ENCODE measurements at regions not wholly inside any gene's neighbourhood (a gene's known extent, or its start where the extent isn't known, plus 50 kb on each side); places are given as distances from the start of the nearest gene placed in this dataset.

DNA sequence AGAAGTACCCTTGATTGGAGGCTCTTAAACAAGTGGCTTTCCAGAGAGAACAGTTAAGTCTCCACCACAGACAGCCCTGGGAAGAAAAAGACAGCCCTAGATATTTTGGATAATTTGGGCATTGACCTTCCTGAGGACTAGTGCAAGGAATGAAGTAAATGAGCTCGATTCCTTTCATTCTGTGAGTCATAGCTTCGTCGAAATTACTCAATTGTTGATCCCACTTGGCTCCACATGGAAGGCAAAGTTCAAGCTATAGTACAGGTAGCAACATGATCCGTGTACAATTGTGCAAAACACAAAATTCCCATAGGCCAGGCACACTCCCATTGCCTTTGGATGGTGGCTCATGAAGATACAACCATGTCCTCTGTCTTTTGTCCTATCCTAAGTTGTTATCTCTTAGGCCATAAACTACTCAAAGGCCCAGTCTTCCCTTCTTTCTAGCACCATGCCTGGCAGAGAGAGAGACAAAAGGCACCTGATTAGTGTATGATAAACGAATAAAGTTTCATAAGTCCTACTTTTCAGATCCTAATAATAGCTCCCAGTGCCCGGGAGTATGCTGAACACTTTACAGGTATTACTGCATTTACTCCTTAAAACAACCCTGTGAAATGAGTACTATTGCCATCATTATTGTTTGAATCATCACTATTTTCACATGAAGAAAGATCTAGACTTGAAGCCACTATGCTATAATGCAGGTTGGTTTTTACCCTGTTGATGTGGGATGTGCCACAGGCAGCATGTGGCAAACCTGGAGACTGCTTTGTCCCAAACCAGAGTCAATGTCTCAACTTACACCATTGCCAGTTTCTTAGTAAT, 116.7 kb upstream of the RANBP3L start:
- no peaks in the 10 kb centered on the region for H3K4me1 ChIP-seq (ENCODE audit: control insufficient read depth, insufficient read depth, low read length)
- intact Hi-C loops (cut with micrococcal nuclease; ENCODE audit: unreplicated experiment) (no loop called here), in situ Hi-C loops (cut with HindIII; ENCODE audit: low pct_unique_long_range_greater_than_20kb, low sequenced_read_pairs) (no loop called here)
- H3K27me3 ChIP-seq (ENCODE audit: control insufficient read depth, insufficient read depth, low read length), result peaks cover 2% of the 10 kb centered on the region; the same call in 1 of the 2 replicates
- TF ChIP-seq SIN3A (IDR thresholded peaks at IDR 0.05; ENCODE audit: borderline replicate concordance, insufficient read depth, low read depth, low read length) (no peak), TCF7L2 (IDR thresholded peaks at IDR 0.05; ENCODE audit: low read depth, low read length) (no peak), POLR2AphosphoS5 (IDR thresholded peaks at IDR 0.05; ENCODE audit: low read depth, low read length) (no peak)
- TF ChIP-seq, protein P1, sequence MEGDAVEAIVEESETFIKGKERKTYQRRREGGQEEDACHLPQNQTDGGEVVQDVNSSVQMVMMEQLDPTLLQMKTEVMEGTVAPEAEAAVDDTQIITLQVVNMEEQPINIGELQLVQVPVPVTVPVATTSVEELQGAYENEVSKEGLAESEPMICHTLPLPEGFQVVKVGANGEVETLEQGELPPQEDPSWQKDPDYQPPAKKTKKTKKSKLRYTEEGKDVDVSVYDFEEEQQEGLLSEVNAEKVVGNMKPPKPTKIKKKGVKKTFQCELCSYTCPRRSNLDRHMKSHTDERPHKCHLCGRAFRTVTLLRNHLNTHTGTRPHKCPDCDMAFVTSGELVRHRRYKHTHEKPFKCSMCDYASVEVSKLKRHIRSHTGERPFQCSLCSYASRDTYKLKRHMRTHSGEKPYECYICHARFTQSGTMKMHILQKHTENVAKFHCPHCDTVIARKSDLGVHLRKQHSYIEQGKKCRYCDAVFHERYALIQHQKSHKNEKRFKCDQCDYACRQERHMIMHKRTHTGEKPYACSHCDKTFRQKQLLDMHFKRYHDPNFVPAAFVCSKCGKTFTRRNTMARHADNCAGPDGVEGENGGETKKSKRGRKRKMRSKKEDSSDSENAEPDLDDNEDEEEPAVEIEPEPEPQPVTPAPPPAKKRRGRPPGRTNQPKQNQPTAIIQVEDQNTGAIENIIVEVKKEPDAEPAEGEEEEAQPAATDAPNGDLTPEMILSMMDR (IDR thresholded peaks at IDR 0.05), result no peak
- TF ChIP-seq, protein P2, sequence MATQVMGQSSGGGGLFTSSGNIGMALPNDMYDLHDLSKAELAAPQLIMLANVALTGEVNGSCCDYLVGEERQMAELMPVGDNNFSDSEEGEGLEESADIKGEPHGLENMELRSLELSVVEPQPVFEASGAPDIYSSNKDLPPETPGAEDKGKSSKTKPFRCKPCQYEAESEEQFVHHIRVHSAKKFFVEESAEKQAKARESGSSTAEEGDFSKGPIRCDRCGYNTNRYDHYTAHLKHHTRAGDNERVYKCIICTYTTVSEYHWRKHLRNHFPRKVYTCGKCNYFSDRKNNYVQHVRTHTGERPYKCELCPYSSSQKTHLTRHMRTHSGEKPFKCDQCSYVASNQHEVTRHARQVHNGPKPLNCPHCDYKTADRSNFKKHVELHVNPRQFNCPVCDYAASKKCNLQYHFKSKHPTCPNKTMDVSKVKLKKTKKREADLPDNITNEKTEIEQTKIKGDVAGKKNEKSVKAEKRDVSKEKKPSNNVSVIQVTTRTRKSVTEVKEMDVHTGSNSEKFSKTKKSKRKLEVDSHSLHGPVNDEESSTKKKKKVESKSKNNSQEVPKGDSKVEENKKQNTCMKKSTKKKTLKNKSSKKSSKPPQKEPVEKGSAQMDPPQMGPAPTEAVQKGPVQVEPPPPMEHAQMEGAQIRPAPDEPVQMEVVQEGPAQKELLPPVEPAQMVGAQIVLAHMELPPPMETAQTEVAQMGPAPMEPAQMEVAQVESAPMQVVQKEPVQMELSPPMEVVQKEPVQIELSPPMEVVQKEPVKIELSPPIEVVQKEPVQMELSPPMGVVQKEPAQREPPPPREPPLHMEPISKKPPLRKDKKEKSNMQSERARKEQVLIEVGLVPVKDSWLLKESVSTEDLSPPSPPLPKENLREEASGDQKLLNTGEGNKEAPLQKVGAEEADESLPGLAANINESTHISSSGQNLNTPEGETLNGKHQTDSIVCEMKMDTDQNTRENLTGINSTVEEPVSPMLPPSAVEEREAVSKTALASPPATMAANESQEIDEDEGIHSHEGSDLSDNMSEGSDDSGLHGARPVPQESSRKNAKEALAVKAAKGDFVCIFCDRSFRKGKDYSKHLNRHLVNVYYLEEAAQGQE (IDR thresholded peaks at IDR 0.05; ENCODE audit: insufficient read depth in 1 of 2, low read depth in 2 of 2, low read length in 1 of 2), result no peak
- ChIA-PET CTCF (interaction anchor here (0.6 kb wide), 1 partner anchor 337 kb away, joined by 3 read pairs; no protein-coding TSS in a partner anchor), POLR2A (no interaction called here)
- H3K36me3 ChIP-seq (ENCODE audit: control insufficient read depth, insufficient read depth, low read length), result no peaks in the 10 kb centered on the region
- DNase-seq (ENCODE audit: low read depth, low spot score) (no peak), ATAC-seq (no peak)
- no peak overlapping the region for H3K4me3 ChIP-seq (ENCODE audit: low read depth in 2 of 2, low read length in 2 of 2)
- H3K27ac ChIP-seq (ENCODE audit: low read length), result no peak overlapping the region
- BruUV-seq (replicated peaks), result no TSS peak
- no peaks in the 10 kb centered on the region for H3K9me3 ChIP-seq (ENCODE audit: control insufficient read depth, insufficient read depth, low read depth, low read length)

DNA sequence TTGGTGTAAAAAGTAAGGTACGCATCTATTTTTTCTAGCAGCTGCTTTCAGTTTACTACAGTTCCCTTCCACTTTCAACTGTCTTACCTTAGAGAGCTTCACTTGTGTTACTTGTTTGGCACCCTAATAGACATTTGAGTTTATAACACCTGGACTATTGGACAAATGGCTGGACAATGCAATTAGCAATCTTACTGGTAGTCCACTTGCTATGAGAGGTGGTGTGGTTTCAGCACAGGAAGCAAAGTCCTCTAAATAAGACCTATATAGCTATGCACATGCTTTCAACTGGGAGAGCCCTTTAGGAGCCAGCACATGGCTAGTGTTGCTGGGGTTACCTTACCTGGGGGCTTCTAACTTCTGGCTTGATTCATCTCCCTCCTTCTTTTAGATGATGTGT, 119.6 kb upstream of the RANBP3L start:
- Histone ChIP-seq H3K36me3 (ENCODE audit: control insufficient read depth, insufficient read depth, low read length) (no peaks in the 10 kb centered on the region), H3K9me3 (ENCODE audit: control insufficient read depth, insufficient read depth, low read depth, low read length) (no peaks in the 10 kb centered on the region), H3K4me1 (ENCODE audit: control insufficient read depth, insufficient read depth, low read length) (no peaks in the 10 kb centered on the region), H3K4me3 (ENCODE audit: low read depth in 2 of 2, low read length in 2 of 2) (no peak overlapping the region), H3K27ac (ENCODE audit: low read length) (no peak overlapping the region), H3K27me3 (ENCODE audit: control insufficient read depth, insufficient read depth, low read length) (peaks cover 2% of the 10 kb centered on the region; the same call in 1 of the 2 replicates)
- in situ Hi-C loops (cut with HindIII; ENCODE audit: low pct_unique_long_range_greater_than_20kb, low sequenced_read_pairs) (no loop called here), intact Hi-C loops (cut with micrococcal nuclease; ENCODE audit: unreplicated experiment) (no loop called here)
- ChIA-PET POLR2A (no interaction called here), CTCF (no interaction called here)
- DNase-seq (ENCODE audit: low read depth, low spot score) (no peak), ATAC-seq (no peak)
- TF ChIP-seq TCF7L2 (IDR thresholded peaks at IDR 0.05; ENCODE audit: low read depth, low read length) (no peak), POLR2AphosphoS5 (IDR thresholded peaks at IDR 0.05; ENCODE audit: low read depth, low read length) (no peak), SIN3A (IDR thresholded peaks at IDR 0.05; ENCODE audit: borderline replicate concordance, insufficient read depth, low read depth, low read length) (no peak)
- TF ChIP-seq, protein P2 (IDR thresholded peaks at IDR 0.05; ENCODE audit: insufficient read depth in 1 of 2, low read depth in 2 of 2, low read length in 1 of 2), result no peak
- TF ChIP-seq, protein P1 (IDR thresholded peaks at IDR 0.05), result no peak
- BruUV-seq (replicated peaks), result no TSS peak

All from Panc1 (cell line).